GM19438 (cell line): ENCODE measurements at regions not wholly inside any gene's neighbourhood (a gene's known extent, or its start where the extent isn't known, plus 50 kb on each side); places are given as distances from the start of the nearest gene placed in this dataset.
"Not testable (repeated sequence)": the region's sequence is repeated elsewhere in the genome, so short reads cannot be mapped to it uniquely, and the experiment has no call there.

Experiments
- ATAC-seq: cut with Tn5 transposase; IDR thresholded peaks from one replicate; pipeline ENCODE4 v1.9.1; 2021; ENCODE audit warnings: low read depth; ENCODE audit not compliant: unreplicated experiment

- no peak for ATAC-seq
Measured at GRCh38 chrX:78603908-78604307, 55.2 kb downstream of the RTL3 start.

GRCh38 chrX:78595901-78596502 is 63.1 kb downstream of the RTL3 start:
- no peak for ATAC-seq

DNA sequence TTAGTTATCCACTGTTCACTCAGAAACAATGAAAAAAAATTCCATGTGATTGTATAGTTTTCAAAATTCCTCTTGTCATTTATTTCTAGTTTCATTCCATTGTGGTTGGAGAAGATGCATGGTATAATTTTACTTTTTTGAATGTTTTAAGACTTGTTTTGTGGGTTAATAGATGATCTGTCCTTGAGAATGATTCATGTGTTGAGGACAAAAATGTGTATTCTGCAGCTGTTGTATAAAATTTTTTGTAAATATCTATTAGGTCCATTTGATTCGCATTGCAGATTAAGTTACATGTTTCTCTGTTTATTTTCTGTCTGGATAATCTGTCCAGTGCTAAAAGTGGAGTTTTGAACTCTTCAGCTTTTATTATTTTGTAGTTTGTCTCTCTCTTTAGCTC is 65.4 kb downstream of the RTL3 start:
- no peak for ATAC-seq

DNA sequence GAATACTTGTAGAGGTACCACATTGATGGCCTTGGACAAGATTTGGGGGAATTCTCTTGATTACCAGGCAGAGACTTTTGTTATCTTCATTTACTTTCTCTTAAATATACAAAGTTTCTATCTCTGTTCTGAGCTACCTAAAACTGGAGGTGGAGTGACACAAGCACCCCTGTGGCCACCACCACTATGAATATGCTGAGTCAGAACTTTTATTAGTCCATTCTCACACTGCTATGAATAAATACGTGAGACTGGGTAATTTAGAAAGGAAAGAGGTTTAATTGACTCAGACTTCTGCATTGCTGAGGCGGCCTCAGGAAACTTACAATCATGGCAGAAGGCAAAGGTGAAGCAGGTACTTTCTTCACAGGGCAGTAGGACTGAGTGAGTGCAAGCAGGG is 67.1 kb downstream of the RTL3 start:
- ATAC-seq = no peak

DNA sequence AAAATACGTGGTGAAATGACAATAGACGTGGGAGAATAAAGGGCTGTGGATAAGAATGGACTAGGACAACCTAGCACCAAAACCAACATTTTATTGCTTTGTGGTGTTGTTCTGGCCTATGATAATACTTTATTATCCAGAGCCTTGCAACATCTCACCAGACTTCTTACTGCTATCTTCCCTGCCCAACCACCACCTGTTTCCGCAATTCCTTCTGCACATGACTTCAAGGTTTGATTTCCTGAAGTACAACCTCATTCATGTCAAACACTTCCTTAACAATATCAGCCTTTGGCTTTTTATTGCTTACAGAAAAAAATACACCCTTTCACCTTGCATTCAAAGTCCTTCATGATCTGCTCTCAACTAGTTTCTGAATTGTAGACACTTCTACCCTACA is 84.8 kb downstream of the RTL3 start:
- no peak for ATAC-seq

GRCh38 chrX:78573630-78574029 is 85.5 kb downstream of the RTL3 start:
- no peak for ATAC-seq

DNA sequence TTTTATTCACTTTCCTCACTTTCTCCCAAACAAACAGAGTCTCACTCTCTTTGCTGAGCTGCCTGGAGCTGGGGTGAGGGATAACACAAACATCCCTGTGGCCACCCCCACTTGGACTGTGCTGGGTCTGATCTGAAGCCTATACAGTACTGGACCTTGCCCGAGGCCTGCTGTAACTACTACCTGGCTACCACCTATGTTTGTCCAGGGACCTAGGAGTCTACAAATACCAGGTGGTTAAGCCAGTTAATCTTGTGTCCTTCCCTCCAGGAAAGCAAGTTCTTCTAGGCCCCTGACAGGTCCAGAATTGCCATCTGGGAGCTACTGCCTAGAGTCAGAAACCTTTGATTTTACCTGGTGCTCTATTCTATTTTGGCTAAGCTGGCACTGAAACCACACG is 87.3 kb downstream of the RTL3 start:
- ATAC-seq = no peak

GRCh38 chrX:78555401-78555980 is 103.6 kb downstream of the RTL3 start:
- ATAC-seq = no peak

GRCh38 chrX:78552628-78553027 is 106.5 kb downstream of the RTL3 start:
- ATAC-seq = not testable (repeated sequence)

GRCh38 chrX:78548012-78548411 is 111.1 kb downstream of the RTL3 start:
- no peak for ATAC-seq

- no peak for ATAC-seq
Measured at GRCh38 chrX:78545233-78545632, 113.9 kb downstream of the RTL3 start.

DNA sequence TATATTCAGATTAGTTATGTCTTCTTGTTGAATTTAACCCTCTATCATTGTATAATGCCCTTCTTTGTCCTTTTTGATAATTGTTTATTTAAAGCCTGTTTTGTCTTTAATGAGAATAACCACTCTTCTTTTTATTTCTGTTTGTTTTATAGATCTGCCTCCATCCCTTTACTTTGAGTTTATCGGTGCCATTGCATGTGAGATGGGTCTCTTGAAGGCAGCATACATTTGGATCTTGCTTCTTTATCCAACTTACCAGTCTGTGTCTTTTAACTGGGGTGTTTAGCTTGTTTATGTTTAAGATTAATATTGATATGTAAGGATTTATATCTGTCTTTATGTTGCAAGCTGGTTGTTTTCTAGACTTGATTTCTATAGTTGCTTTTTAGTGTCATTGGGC is 115.8 kb downstream of the RTL3 start:
- ATAC-seq = no peak

DNA sequence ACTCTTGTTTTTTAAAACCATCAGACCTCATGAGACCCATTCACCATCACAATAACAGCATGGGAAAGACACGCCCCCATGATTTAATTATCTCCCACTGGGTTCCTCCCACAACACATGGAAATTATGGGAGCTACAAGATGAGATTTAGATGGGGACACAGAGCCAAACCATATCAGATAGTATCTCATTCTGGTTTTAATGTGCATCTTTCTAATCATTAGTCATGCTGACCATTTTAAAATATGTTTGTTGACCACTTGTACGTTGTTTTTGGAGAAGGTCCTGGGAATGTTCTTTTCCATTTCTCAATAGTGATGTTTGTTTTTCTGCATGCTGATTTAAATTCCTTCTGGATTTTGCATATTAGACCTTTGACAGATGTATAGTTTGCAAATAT is 119.0 kb downstream of the RTL3 start:
- ATAC-seq = no peak

- ATAC-seq = no peak
Measured at GRCh38 chrX:78534221-78534620, 124.9 kb downstream of the RTL3 start.

- no peak for ATAC-seq
Measured at GRCh38 chrX:78532363-78532762, 126.8 kb downstream of the RTL3 start.

DNA sequence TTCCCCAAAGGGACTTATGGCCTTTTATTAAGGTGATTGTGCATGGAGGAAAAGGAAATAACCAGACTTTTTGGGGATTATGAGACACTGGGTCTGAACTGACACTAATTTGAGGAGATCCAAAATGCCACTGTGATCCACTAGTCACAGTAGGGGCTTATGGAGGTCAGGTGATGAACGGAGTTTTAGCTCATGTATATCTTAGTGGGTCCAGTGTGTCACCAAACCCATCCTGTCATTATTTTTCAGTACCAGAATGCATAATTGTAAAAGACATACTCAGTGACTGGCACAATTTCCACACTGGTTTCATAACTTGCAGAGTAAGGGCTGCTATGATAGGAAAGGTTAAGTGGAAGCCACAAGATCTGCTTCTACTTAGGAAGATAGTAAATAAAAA is 131.3 kb downstream of the RTL3 start:
- ATAC-seq = no peak

DNA sequence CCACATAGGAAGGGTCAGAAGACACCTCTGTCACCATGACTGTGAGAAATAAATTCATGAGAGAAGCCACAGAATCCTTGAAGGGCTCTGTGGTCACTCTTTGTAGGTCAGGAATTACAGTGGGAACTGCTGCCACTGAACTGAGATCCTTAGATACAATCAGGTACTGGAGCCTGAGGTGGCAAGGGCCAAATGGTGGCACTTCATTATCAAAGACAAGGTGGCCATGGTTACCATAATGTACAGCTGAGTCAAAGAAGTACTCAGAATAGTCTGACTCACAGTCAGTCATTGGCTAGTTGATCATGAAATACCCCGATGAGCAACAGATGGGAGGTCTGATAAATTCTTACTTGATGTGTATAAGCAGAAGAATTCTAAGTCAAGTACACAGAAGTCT is 131.9 kb downstream of the RTL3 start:
- ATAC-seq = no peak

DNA sequence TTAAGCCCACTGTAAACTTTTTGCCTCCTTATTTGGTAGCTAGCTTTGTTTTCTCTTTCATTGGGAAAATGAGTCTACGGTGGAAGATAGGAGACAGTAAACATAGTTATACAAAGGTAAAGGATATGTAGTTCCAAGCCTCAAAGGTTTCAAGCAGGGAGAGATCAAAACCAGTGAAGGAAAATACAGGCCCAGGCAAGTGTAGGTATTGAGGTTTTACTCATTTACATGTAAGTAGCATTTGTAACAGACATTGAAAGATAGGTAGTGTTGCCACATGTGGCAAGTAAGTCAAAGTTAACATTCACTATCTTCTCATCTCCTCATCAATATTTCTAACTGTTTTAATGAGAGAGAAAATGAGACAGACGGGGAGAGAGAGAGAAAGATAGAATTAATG is 136.5 kb downstream of the RTL3 start:
- no peak for ATAC-seq

DNA sequence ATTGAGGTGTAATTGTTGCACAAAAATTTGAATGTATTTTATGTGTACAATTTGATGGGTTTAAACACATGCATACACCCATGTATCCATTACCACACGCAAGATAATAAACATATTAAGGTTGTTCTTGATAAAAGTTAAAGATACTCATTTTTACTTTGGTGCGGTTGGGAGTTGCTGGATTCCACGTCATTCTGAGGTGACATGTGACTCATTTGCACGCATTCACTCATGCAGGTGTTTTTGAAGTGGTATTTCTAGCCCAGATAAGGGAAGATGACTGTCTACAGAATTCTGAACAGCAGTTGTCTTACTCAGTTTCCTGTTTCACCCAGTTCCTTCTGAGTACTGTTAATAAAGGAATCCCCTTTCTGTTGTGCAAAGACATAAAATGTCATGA is 142.0 kb downstream of the RTL3 start:
- ATAC-seq = no peak

DNA sequence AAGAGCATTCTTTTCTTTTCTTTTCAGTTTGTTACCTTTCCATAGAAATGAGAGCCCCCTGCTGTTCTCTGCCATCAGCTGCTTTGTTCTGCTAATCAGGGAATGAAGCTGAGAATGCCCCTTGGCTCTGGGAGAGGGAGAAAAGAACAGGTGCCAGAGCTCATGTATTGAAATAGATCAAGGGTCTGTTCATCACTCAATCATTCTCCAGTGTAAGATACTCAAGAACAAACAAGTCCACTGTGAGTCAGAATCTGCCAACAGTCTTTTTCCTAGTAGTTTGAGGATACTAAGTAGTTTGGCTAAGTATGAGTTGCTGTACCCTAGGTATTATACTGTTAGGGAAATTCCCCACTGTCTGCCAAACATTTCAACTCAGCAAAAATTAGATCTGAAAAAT is 144.3 kb downstream of the RTL3 start:
- ATAC-seq = no peak

GRCh38 chrX:78513971-78514738 is 145.0 kb downstream of the RTL3 start:
- no peak for ATAC-seq

DNA sequence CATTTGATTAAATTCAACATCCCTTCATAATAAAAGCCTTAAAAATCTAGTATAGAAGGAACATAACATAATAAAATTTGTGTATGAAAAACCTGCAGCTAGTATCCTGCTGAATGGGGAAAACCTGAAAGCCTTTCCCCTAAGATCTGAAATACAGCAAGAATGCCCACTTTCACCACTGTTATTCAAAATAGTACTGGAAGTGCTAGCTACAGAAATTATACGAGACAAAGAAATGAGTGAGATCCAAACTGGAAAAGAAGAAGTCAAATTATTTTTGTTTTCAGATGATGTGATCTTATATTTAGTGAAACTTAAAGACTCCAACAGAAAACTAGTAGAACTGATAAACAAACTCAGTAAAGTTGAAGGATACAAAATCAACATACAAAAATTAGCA is 152.9 kb downstream of the RTL3 start:
- no peak for ATAC-seq
